ENCODE measurements at regions not wholly inside any gene's neighbourhood (a gene's known extent, or its start where the extent isn't known, plus 50 kb on each side); places are given as distances from the start of the nearest gene placed in this dataset.
"Not testable (repeated sequence)": the region's sequence is repeated elsewhere in the genome, so short reads cannot be mapped to it uniquely, and the experiment has no call there.

GRCh38 chr9:18032636-18033035, 441.3 kb upstream of the ADAMTSL1 start:
- no peak for DNase-seq (ENCODE audit: low read depth)

DNA sequence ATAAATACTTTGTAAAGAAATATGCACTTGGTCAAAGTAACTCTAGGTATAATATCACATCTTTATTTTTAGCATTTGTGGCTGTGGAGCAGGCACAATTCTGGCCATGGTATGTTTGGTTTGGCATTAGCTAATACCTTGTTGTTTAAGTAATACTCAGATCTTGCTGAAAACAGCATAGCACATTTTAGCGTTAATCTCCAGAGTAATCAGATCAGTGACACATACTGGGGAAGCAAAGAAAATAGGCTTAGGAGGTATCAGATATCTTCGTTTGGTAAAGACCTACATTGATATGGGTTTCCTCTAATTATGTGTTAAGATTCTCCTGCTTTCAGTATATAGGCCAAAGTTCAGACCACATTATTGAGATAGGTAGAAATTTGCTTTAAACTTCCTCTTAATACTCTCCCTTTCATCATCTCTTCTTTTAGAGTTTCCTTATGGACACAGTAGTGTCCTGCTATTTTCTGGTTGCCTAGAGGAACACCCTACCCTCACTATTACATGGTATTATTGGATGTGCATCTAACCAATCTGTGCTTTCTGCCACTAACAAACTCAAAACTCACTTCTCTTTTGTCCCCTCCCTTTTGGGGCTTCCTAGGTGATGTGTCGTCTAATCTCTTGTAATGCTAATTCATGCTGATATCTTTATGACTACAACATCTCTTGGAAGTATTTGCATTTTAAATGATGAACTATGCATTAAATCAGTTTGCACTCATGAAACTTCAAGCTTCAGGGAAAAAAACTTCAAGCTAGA, 437.3 kb upstream of the ADAMTSL1 start:
- DNase-seq (ENCODE audit: low read depth): no peak

DNA sequence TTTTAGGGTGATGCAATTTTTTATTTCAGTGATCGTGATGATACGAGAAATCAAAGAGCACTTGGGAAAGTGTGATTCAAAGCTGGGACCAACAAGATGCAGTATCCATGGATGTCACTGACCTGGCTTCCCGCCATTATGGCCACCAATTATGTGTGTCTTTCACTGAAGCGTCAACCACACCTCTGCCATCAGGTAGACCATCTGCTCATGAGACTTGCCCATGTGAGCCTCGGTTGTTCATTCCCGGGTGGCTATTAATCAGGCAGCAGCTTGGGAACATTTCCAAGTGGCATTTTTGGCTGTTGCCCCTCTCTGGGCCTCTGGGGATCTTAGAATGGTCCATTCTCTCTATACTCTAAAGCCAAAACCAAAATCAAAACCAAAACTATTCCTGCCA, 436.0 kb upstream of the ADAMTSL1 start:
- DNase-seq (ENCODE audit: low read depth): no peak

DNA sequence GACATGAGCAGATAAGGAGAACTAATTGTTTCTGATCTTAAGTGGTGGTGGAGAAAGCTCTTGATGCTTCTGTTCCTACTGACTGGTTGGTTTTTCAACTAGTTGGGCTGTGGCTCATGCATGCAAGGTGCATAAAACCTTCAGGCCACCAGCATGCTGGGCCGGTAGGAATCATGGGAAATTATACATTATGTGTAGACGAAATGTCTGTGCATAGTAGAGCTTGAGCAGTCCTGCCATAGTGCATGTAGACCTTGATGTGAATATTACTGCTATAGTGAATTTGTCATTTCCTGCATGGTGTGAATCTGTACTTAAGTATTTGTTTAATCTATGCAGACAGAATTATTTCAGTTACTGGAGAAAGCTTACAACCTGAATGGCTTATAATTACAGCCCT, 433.6 kb upstream of the ADAMTSL1 start:
- no peak for DNase-seq (ENCODE audit: low read depth)

DNA sequence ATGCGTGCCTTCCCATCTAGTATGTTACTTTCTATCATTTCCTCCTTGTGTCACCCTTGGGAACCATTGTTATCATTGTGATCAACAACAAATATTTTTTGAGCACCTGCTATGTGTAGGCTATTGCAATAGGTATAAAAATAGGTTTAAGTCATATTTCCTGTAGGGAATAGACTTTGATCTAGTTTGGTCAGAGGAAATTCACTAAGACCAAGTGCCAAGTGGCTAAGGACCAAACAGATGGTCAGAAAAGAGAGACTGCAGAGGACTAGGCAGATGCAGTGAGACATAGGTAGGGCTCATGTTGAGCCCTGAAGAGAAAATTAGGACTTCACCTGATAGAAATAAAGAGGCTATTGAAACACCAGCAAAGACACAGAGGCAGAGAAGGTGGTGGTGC, 430.0 kb upstream of the ADAMTSL1 start:
- no peak for DNase-seq (ENCODE audit: low read depth)

- no peak for DNase-seq (ENCODE audit: low read depth)
Measured at GRCh38 chr9:18045326-18045725, 428.6 kb upstream of the ADAMTSL1 start.

DNA sequence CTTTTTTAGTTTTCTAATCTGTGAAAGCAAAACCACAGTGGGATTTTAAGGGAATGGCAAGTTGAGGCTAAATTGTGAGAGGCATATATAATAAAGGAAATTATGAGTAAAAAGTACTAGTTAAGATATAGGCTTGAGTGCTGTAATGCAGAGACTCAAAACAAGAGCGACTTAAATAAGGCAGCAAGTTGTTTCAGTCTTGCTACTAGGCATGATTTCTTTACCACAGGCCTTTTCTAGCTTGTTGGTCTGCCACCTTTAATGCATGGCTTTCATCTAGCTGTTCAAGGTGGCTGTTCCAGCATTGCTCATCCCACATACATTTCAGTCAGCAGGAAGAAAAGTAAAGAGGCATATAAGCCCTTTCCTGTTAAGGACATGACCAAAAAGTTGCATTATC, 427.9 kb upstream of the ADAMTSL1 start:
- DNase-seq (ENCODE audit: low read depth): no peak

- DNase-seq (ENCODE audit: low read depth): no peak
Measured at GRCh38 chr9:18051638-18052037, 422.3 kb upstream of the ADAMTSL1 start.

DNA sequence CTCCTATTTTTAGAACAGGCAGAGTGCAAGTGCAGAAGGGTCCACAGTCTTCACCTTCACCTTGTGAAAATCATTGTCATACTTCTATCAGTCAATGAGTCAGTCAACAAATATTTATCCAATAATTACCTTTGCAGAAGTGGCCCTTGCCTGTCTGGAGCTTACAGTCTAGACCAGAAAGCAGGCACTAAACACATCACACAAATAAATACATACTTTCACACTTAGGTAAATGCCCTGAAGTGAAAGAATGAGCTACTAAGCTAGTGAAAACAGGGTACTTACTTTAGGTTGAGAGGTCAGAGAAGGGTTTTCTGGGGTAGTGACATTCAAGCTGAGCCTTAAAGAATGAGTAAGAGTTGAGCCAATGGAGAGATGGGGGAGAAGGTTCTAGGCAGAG, 421.9 kb upstream of the ADAMTSL1 start:
- DNase-seq (ENCODE audit: low read depth): no peak

GRCh38 chr9:18056269-18056992, 417.5 kb upstream of the ADAMTSL1 start:
- DNase-seq (ENCODE audit: low read depth): no peak

DNA sequence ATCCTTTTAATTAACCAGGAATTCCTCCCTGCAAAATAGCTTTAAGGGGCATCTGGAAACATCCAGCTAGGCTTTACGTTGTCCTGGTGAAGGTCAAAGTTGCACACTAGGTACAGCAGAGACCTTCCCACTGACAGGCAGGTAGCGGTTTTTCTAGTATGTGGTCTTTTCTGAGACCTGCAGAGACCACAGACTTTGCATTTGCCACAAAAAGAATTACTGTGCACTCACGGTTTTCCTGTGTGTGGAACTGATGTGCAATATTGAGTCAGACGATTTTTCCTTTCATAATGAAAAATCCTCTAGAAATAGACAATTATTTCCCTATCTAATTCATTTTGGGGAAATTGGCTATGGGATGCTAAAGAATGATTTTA, 417.0 kb upstream of the ADAMTSL1 start:
- no peak for DNase-seq (ENCODE audit: low read depth)

- DNase-seq (ENCODE audit: low read depth): no peak
Measured at GRCh38 chr9:18058564-18059442, 415.1 kb upstream of the ADAMTSL1 start.

- no peak for DNase-seq (ENCODE audit: low read depth)
Measured at GRCh38 chr9:18059447-18059846, 414.5 kb upstream of the ADAMTSL1 start.

DNA sequence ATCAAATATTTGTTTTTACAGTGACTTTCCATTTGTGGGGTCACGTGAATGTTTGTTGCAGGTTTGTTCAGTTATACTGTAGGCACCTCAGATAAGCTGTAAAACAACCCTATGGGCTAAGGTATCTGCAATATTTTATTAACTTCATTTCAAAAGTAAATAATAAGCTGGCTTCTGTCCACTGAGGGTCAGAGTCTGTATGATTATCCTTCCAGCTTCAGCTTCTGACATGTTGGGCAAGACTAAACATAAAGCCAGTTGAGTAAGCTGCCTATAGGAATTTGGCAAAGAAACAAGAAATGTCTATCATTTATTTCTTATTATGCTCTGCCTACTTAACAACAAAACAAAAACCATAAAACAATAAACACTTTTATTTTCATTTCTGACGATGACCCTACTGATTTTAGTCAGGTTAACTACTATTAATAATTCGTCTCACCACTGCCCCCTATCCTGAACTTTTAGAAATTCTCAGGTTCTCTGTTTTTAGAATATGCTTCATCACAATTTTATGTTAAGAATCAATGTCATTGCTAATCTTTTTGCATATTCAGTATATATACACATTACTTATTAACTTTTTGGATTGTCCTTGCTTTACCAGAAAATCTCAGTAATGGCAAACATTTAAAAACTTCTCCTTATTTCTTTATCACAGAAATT, 413.6 kb upstream of the ADAMTSL1 start:
- DNase-seq (ENCODE audit: low read depth): no peak

- no peak for DNase-seq (ENCODE audit: low read depth)
Measured at GRCh38 chr9:18061332-18061731, 412.6 kb upstream of the ADAMTSL1 start.

GRCh38 chr9:18061856-18062255, 412.1 kb upstream of the ADAMTSL1 start:
- DNase-seq (ENCODE audit: low read depth): no peak

- DNase-seq (ENCODE audit: low read depth): no peak
Measured at GRCh38 chr9:18063856-18064390, 410.0 kb upstream of the ADAMTSL1 start.

DNA sequence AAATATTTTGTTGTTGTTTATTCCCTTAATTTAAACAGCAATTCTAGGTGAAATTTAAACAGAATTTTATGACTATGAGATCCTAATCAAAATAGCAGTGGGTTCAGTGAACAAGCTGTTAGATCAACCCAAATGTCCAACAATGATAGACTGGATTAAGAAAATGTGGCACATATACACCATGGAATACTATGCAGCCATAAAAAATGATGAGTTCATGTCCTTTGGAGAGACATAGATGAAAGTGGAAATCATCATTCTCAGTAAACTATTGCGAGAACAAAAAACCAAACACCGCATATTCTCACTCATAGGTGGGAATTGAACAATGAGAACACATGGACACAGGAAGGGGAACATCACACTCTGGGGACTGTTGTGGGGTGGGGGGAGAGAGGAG, 407.3 kb upstream of the ADAMTSL1 start:
- not testable (repeated sequence) for DNase-seq (ENCODE audit: low read depth)

- no peak for DNase-seq (ENCODE audit: low read depth)
Measured at GRCh38 chr9:18067548-18068120, 406.3 kb upstream of the ADAMTSL1 start.

GRCh38 chr9:18068900-18069299, 405.1 kb upstream of the ADAMTSL1 start:
- no peak for DNase-seq (ENCODE audit: low read depth)

GRCh38 chr9:18071651-18072060, 402.3 kb upstream of the ADAMTSL1 start:
- DNase-seq (ENCODE audit: low read depth): no peak
